Lower leg skin (tissue), 4 donors: ENCODE measurements at regions not wholly inside any gene's neighbourhood (a gene's known extent, or its start where the extent isn't known, plus 50 kb on each side); places are given as distances from the start of the nearest gene placed in this dataset.

ENCODE experiments used
- DNase-seq, 2 donors: peaks; one replicate each; pipeline ENCODE4 v3.0.0-alpha.2; 2019; ENCODE audit warnings: low spot score in 2 of 2
- H3K4me3 ChIP-seq: fragments of 200-600 bp; sonication (generic); 2 replicates; pipeline ENCODE4 v1.5.1; 2017; ENCODE audit warnings: mild to moderate bottlenecking, low read depth; ENCODE audit not compliant: poor library complexity, severe bottlenecking
- CTCF ChIP-seq, 3 donors: fragments of 450-650 bp; IDR thresholded peaks; one replicate each; pipeline ENCODE4 v1.5.1; 2016; ENCODE audit warnings: antibody characterized with exemption in 3 of 3, mild to moderate bottlenecking in 3 of 3, moderate library complexity in 2 of 3
- POLR2A ChIP-seq, 2 donors: fragments of 450-650 bp; IDR thresholded peaks; one replicate each; pipeline ENCODE4 v1.6.1; 2016 to 2017; ENCODE audit warnings: antibody characterized with exemption in 2 of 2, mild to moderate bottlenecking in 1 of 2, moderate library complexity in 1 of 2
- WGBS, 2 donors: methylation state at CpG; one replicate each; pipeline ENCODE4 v1.1.5; 2018; 5-methylcytosine and 5-hydroxymethylcytosine counted together
- intact Hi-C: fragments of 100-400 bp; cut with DNase I; formaldehyde crosslinking; loops from one replicate; pipeline ENCODE4 v1.15.0; 2023; ENCODE audit warnings: low total_unique reads

- TF ChIP-seq CTCF (IDR thresholded peaks at IDR 0.05) (no peak), POLR2A (IDR thresholded peaks at IDR 0.05) (no peak)
- WGBS, 2 donors, result 73 to 81% methylated on average over 5 of the region's 5 CpGs
- no peak overlapping the region for H3K4me3 ChIP-seq
- intact Hi-C loops, result no loop called here
- DNase-seq, result no peak
Observed at GRCh38 chr5:18097817-18098216, 463.6 kb downstream of the TAF11L14 start.

GRCh38 chr5:18098691-18099090 lies 464.4 kb downstream of the TAF11L14 start:
- WGBS, 2 donors, result 40 to 48% methylated on average over 2 of the region's 2 CpGs
- intact Hi-C loops, result no loop called here
- TF ChIP-seq CTCF (IDR thresholded peaks at IDR 0.05) (no peak), POLR2A (IDR thresholded peaks at IDR 0.05) (no peak)
- H3K4me3 ChIP-seq, result no peak overlapping the region
- no peak for DNase-seq

- DNase-seq, result no peak
- no peak overlapping the region for H3K4me3 ChIP-seq
- no peak for TF ChIP-seq CTCF (IDR thresholded peaks at IDR 0.05)
- no peak for TF ChIP-seq POLR2A (IDR thresholded peaks at IDR 0.05)
- intact Hi-C loops, result no loop called here
- 37 to 46% methylated on average over 2 of the region's 2 CpGs for WGBS, 2 donors
Observed at GRCh38 chr5:18099261-18099660, 465.0 kb downstream of the TAF11L14 start.

- TF ChIP-seq CTCF (IDR thresholded peaks at IDR 0.05), result no peak
- no peak for TF ChIP-seq POLR2A (IDR thresholded peaks at IDR 0.05)
- intact Hi-C loops, result no loop called here
- H3K4me3 ChIP-seq, result no peak overlapping the region
- no peak for DNase-seq
Observed at GRCh38 chr5:18101532-18101931, 467.3 kb downstream of the TAF11L14 start.

GRCh38 chr5:18102733-18103132 lies 468.5 kb downstream of the TAF11L14 start:
- DNase-seq, result no peak
- H3K4me3 ChIP-seq, result no peak overlapping the region
- intact Hi-C loops, result no loop called here
- TF ChIP-seq POLR2A (IDR thresholded peaks at IDR 0.05) (no peak), CTCF (IDR thresholded peaks at IDR 0.05) (no peak)
- WGBS, 2 donors, result 44 to 62% methylated on average over 1 of the region's 1 CpG

- TF ChIP-seq POLR2A (IDR thresholded peaks at IDR 0.05), result no peak
- no peak for TF ChIP-seq CTCF (IDR thresholded peaks at IDR 0.05)
- intact Hi-C loops, result no loop called here
- no peak for DNase-seq
- H3K4me3 ChIP-seq, result no peak overlapping the region
- 77 to 82% methylated on average over 1 of the region's 1 CpG for WGBS, 2 donors
Observed at GRCh38 chr5:18105449-18105848, 471.2 kb downstream of the TAF11L14 start.
